Nephron (organoid): ENCODE measurements at regions not wholly inside any gene's neighbourhood (a gene's known extent, or its start where the extent isn't known, plus 50 kb on each side); places are given as distances from the start of the nearest gene placed in this dataset.
A peak's percentile ranks its signal among the peaks of the same experiment; 100 is the strongest.

ENCODE experiments used
- H3K27ac Mint-ChIP-seq, 3 experiments: 2 replicates each; pipeline ENCODE4 v1.8.0; 2020; ENCODE audit warnings: mixed read lengths in 3 of 3, mild to moderate bottlenecking in 2 of 3, moderate library complexity in 1 of 3
- H3K27me3 Mint-ChIP-seq: 2 replicates; pipeline ENCODE4 v1.8.0; 2021; ENCODE audit warnings: low read depth, mild to moderate bottlenecking, moderate library complexity, mixed read lengths
- H3K36me3 Mint-ChIP-seq: 2 replicates; pipeline ENCODE4 v1.8.0; 2020; ENCODE audit warnings: low read depth, mixed read lengths
- H3K4me1 Mint-ChIP-seq: 2 replicates; pipeline ENCODE4 v1.8.0; 2020; ENCODE audit warnings: mixed read lengths
- H3K4me3 Mint-ChIP-seq, 3 experiments: 2 replicates each; pipeline ENCODE4 v1.8.0; 2020; ENCODE audit warnings: mild to moderate bottlenecking in 3 of 3, mixed read lengths in 3 of 3, moderate library complexity in 2 of 3
- H3K9me3 Mint-ChIP-seq: 2 replicates; pipeline ENCODE4 v1.8.0; 2020; ENCODE audit warnings: mixed read lengths
- TF ChIP-seq, protein P1 (sequence below), 3 experiments: fragments of 200-600 bp; sonication (generic); IDR thresholded peaks; one replicate each; pipeline ENCODE4 v1.5.0; 2021; ENCODE audit warnings: antibody characterized with exemption in 3 of 3; ENCODE audit not compliant: unreplicated experiment in 3 of 3

DNA sequence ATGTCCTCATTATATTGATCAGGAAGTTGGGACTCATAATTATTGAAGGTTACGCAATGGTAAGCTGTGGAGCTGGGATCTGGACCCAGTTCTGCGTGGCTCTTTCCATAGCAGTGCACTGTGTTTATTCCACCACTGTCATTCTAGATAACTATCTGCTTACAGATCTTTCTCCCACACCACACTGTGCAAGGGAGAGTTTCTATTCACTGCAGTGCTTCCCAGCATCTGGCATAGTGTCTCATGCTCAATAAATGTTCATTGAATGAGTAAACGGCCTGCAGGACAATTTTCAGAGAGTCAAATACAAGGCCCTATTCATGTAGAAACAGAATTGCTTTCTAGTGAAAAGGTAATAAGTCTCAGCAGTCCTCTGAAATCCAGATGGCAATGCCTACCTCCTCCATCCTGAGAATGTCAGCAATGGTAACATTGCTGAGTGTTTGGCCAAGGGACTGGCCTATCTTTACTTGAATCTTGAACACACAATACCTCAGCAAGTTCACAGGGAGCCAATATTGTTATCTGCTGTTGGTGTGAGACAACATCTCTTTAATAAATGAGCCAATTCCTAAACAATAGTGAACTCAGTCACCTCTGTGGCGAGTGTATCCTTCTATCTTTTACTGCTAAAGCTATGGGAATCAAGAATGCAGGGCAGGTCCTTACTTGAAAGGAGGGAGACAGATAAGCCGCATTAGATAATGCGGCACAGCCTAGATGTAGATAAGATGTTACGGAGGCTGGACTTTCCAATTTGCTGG, 332.4 kb upstream of the PRICKLE1 start:
- TF ChIP-seq, protein P1, sequence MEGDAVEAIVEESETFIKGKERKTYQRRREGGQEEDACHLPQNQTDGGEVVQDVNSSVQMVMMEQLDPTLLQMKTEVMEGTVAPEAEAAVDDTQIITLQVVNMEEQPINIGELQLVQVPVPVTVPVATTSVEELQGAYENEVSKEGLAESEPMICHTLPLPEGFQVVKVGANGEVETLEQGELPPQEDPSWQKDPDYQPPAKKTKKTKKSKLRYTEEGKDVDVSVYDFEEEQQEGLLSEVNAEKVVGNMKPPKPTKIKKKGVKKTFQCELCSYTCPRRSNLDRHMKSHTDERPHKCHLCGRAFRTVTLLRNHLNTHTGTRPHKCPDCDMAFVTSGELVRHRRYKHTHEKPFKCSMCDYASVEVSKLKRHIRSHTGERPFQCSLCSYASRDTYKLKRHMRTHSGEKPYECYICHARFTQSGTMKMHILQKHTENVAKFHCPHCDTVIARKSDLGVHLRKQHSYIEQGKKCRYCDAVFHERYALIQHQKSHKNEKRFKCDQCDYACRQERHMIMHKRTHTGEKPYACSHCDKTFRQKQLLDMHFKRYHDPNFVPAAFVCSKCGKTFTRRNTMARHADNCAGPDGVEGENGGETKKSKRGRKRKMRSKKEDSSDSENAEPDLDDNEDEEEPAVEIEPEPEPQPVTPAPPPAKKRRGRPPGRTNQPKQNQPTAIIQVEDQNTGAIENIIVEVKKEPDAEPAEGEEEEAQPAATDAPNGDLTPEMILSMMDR (IDR thresholded peaks at IDR 0.05; ENCODE audit: unreplicated experiment in 3 of 3) = no peak
- H3K4me3 Mint-ChIP-seq = no peak overlapping the region
- peaks cover 67% of the 10 kb centered on the region for H3K4me1 Mint-ChIP-seq
- peak overlapping the region; percentile 29 to 96 (median 78) for H3K27ac Mint-ChIP-seq
- no peaks in the 10 kb centered on the region for H3K36me3 Mint-ChIP-seq
- H3K9me3 Mint-ChIP-seq = no peaks in the 10 kb centered on the region
- no peaks in the 10 kb centered on the region for H3K27me3 Mint-ChIP-seq

DNA sequence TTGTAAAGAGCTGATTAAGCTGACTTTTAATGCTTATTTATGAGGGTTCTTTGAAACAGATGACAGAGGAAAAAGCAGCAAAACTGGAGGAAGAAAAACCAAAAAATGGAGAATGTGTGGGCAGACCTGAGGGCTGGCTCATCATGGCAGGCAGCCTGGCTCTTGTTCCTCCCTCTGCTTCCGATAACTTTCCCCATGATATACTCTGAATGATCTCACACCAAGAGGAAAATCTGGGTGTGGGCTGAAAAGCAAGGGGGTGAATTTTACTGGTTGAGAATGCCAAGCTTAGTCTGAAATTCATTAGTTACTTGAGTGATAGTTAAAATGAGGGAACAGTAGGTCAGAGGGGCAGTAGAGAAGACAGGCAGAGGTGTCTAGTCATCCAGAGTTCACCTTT, 330.1 kb upstream of the PRICKLE1 start:
- H3K27ac Mint-ChIP-seq = peak overlapping the region in 2 of 3 experiments; percentile 75 to 96
- H3K36me3 Mint-ChIP-seq = no peaks in the 10 kb centered on the region
- no peaks in the 10 kb centered on the region for H3K27me3 Mint-ChIP-seq
- no peaks in the 10 kb centered on the region for H3K9me3 Mint-ChIP-seq
- H3K4me3 Mint-ChIP-seq = no peak overlapping the region
- peaks cover 77% of the 10 kb centered on the region for H3K4me1 Mint-ChIP-seq
- TF ChIP-seq, protein P1 (IDR thresholded peaks at IDR 0.05; ENCODE audit: unreplicated experiment in 3 of 3) = no peak

DNA sequence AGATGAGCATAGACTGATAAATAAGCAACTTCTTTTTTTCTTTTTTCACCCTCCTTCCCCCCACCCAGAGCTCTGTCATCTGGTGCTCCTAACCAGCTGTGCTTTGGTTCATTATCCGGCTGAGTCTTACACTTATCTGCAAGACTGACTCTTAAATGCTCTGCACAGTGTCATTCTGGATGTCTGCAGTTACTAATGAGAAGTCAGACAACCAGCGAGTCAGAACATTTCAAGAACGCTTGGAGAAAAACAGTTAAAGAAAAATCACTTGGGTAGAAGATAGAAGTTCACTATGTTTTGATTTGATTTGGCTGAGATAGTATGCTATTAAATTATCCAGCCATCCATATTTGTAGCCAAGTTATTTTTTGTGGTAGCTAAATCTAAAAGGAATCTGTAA, 328.9 kb upstream of the PRICKLE1 start:
- Mint-ChIP-seq H3K27ac (peak overlapping the region in 2 of 3 experiments; percentile 92 to 93), H3K4me1 (peaks cover 65% of the 10 kb centered on the region), H3K9me3 (no peaks in the 10 kb centered on the region), H3K27me3 (no peaks in the 10 kb centered on the region), H3K36me3 (no peaks in the 10 kb centered on the region), H3K4me3 (no peak overlapping the region)
- TF ChIP-seq, protein P1 (IDR thresholded peaks at IDR 0.05; ENCODE audit: unreplicated experiment in 3 of 3) = no peak

DNA sequence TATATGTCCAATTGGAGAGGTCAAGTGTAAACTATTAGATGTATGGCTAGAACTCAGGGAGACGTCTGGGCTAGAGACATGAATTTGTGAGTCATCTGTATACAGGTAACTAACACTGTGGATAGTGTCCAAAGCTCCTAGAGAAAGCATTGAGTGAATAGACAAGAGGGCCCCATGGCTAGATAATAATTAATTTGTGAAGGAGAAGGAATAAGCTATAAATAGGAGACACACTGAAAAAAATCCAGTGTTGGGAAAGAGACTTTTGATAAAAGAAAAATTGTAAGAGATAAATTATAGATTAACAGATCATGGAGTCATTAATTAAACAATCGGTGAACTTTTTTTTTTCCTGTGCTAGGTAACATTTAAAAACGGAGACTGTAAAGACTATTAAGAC, 326.6 kb upstream of the PRICKLE1 start:
- H3K4me1 Mint-ChIP-seq = peaks cover 42% of the 10 kb centered on the region
- peak overlapping the region; percentile 57 to 83 (median 73) for H3K27ac Mint-ChIP-seq
- H3K4me3 Mint-ChIP-seq = no peak overlapping the region
- TF ChIP-seq, protein P1 (IDR thresholded peaks at IDR 0.05; ENCODE audit: unreplicated experiment in 3 of 3) = no peak
- H3K9me3 Mint-ChIP-seq = peaks cover 10% of the 10 kb centered on the region
- H3K36me3 Mint-ChIP-seq = no peaks in the 10 kb centered on the region
- H3K27me3 Mint-ChIP-seq = no peaks in the 10 kb centered on the region

DNA sequence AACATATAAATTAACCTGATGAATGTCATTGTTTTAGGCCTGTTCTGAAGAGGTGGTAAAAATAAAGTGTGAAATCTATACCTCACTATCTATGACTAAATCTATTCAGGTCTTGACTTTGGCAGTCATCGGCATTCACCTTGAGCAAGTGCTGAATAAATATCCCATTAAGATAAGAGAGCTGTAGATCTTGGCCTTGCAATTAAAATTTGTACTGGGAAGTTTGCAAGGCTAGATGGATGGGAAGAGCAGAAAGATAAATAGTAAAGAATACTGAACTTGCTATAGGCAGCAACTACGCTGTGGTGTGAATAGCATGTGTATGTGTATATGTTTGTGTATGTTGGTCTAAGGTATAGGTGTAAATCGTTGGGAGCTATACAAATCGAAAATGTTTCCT, 325.9 kb upstream of the PRICKLE1 start:
- Mint-ChIP-seq H3K4me1 (peaks cover 35% of the 10 kb centered on the region), H3K27ac (peak overlapping the region; percentile 57 to 83 (median 73)), H3K36me3 (no peaks in the 10 kb centered on the region), H3K4me3 (no peak overlapping the region), H3K27me3 (no peaks in the 10 kb centered on the region), H3K9me3 (peaks cover 10% of the 10 kb centered on the region)
- TF ChIP-seq, protein P1 (IDR thresholded peaks at IDR 0.05; ENCODE audit: unreplicated experiment in 3 of 3) = no peak

DNA sequence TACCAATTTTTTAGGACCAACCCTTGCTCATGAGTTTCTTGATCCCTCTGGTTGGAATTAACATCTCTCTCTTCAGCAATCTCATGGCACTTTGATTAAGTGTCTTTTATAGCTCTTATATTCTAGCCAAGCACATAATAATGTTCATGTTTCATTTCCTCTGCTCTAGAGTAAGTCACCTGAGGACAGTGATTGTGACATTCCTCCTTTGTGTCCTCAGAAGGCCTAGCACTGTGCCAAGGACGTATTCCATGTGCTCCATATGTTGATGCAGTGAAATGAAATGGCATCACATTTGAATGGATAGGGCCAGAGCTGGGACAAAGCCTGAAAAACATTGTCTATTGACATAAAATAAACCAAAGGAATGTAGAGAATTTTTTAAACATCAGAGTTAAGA, 322.8 kb upstream of the PRICKLE1 start:
- Mint-ChIP-seq H3K4me3 (no peak overlapping the region), H3K27ac (no peak overlapping the region), H3K9me3 (peaks cover 16% of the 10 kb centered on the region), H3K4me1 (peaks cover 15% of the 10 kb centered on the region), H3K36me3 (no peaks in the 10 kb centered on the region), H3K27me3 (no peaks in the 10 kb centered on the region)
- TF ChIP-seq, protein P1 (IDR thresholded peaks at IDR 0.05; ENCODE audit: unreplicated experiment in 3 of 3) = no peak
